Astrocyte of the spinal cord (primary cell): ENCODE measurements at regions not wholly inside any gene's neighbourhood (a gene's known extent, or its start where the extent isn't known, plus 50 kb on each side); places are given as distances from the start of the nearest gene placed in this dataset.

Experiments used
- DNase-seq: peaks from one replicate; pipeline ENCODE4 v3.0.0; 2011; ENCODE audit warnings: low read depth, low spot score
- H3K4me3 ChIP-seq: 2 replicates; pipeline ENCODE4 v1.5.1; 2011; ENCODE audit warnings: low read depth, mild to moderate bottlenecking, low read length, moderate library complexity
- in situ Hi-C: cut with HindIII; loops from 2 replicates; pipeline ENCODE4 v1.10.0; 2017; ENCODE audit warnings: low sequenced_read_pairs
- TF ChIP-seq, protein P1 (sequence below): IDR thresholded peaks from 2 replicates; pipeline ENCODE4 v1.5.1; 2012; ENCODE audit warnings: low read depth, mild to moderate bottlenecking, low read length, inconsistent platforms

DNA sequence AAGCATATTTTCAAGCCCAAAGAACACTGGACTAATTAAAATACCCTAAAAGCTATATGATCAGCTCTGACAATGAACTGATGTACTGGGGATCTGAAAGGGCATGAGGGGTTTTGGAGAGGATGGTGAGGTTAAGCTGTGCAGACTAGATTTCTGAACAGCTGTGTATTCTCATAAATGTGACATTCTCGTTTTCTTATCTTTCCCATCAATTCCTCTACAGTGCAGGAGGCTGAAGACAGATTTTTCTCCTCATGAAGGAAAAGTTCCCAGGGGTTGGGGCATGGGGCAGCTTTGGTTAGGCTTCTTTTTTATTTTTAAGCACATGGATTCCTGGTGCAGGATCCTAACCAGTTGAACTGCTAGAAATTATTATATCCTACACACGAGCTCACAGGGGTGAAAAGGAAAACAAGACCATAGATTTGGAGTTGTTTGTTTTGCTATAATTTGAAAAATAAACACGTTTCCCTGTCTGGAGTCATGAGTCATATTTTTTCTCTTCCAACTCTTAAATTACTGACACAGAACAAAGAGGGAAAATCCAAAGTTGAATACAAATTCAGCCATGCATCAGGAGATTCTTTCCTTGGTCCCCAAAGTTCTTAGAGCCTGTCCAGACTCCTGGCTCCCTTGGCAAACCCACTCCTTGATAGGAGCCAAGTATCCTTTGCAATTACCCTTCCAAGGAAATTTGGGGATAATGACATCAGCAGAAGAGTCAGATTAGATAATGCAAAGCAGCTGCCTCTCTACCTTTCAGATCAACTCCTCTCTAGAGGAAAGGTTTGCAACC, 147.7 kb upstream of the NPVF start:
- DNase-seq, result no peak
- TF ChIP-seq, protein P1, sequence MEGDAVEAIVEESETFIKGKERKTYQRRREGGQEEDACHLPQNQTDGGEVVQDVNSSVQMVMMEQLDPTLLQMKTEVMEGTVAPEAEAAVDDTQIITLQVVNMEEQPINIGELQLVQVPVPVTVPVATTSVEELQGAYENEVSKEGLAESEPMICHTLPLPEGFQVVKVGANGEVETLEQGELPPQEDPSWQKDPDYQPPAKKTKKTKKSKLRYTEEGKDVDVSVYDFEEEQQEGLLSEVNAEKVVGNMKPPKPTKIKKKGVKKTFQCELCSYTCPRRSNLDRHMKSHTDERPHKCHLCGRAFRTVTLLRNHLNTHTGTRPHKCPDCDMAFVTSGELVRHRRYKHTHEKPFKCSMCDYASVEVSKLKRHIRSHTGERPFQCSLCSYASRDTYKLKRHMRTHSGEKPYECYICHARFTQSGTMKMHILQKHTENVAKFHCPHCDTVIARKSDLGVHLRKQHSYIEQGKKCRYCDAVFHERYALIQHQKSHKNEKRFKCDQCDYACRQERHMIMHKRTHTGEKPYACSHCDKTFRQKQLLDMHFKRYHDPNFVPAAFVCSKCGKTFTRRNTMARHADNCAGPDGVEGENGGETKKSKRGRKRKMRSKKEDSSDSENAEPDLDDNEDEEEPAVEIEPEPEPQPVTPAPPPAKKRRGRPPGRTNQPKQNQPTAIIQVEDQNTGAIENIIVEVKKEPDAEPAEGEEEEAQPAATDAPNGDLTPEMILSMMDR, result no peak
- in situ Hi-C loops, result no loop called here
- no peak overlapping the region for H3K4me3 ChIP-seq

DNA sequence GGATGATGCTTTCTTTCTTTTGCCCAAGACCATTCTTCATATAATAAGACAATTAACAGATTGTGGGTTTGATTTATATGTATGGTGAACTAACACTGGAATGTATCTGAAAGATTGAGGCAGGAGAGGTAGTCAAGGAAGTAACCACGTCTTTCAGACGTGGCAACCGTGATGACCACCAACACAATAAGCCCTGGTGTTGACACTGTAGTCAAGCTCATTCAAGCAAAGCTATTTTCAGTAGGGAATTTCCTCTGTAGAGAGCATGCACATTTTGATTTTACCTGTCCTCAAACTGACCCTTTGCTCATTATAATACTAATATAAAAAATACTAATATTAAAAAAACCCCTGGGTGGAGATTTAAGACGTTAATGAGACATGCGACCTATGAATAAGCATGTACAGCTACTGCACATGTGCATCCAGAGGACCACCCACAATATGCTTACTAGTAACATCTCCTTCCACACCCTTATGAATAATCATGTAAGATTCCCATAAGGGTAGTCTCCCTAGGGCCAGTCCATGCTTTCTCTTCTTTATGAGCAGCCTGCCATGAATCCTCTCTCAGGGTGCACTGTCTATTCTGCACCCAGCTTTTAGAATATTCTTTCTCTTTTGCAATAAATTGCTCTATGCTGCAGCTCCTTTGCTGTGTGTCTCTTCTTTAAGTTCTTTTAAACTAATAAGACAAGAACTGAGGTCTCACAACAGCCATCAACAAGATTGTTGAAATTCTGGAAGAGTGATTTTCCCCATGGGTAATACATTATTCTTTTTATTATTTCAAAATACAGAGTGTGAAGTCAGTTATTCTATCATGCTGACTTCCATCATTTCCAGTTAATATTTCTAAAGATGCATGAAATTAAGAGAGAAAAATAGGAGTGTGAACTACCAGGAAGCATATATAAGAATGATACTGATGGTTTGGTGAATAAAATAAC, 151.3 kb upstream of the NPVF start:
- TF ChIP-seq, protein P1, result no peak
- no peak overlapping the region for H3K4me3 ChIP-seq
- no peak for DNase-seq
- in situ Hi-C loops, result no loop called here

DNA sequence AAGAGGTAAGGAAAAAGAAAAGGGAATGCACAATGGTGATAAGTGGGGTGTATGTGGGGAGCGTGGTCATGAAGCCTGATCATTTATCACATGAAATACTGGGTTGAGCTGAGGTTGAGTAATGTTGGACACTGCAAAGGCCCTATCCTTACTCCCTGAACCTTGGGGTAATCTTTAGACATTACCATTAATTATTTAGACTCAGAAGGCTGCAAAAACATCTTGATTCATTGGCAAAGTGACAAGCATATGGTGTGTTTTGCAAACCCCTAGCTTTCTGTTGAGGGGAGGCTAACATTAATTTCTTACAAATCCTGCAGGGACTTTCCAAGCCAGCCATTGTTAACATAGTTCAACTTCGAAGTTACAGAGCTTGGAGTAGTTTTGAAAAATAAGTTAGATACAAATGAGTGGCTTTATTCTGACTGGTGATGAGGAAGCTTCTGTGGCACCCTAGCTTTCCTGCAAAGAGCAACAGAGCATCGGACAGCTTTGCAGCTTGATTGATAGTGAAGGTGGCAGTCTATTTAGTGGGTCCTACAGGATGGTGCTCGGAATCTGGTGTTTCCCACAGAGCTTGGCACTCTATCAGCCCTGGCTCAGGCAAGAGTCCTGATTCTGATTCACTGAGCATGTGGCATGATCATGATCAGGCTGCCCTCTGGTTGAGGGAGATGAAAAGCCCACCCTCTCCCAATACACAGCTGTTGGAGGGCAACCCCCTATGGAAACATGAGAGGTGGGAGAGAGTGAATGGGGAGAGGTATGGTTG, 153.7 kb upstream of the NPVF start:
- TF ChIP-seq, protein P1, result no peak
- H3K4me3 ChIP-seq, result no peak overlapping the region
- in situ Hi-C loops, result no loop called here
- no peak for DNase-seq

DNA sequence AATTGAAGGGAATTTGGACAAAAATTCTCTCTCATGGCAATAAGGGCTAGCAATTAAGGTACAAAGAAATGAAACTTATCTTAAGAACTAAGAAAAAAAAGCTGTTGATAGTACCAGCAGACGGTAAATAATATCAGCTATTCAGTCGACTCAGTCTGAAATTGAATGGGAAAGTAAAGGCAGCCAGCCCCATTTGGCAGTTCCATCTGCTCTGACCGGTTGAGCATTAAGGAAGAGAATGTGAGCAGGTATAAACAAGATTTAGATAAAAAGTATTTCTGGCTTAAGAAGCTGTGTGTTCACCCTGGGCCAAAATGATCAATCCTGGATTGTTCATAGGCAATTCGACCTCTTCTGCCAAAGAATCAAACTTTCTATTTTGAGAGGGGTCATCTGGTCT, 154.6 kb upstream of the NPVF start:
- in situ Hi-C loops, result no loop called here
- H3K4me3 ChIP-seq, result no peak overlapping the region
- no peak for DNase-seq
- TF ChIP-seq, protein P1, result no peak

DNA sequence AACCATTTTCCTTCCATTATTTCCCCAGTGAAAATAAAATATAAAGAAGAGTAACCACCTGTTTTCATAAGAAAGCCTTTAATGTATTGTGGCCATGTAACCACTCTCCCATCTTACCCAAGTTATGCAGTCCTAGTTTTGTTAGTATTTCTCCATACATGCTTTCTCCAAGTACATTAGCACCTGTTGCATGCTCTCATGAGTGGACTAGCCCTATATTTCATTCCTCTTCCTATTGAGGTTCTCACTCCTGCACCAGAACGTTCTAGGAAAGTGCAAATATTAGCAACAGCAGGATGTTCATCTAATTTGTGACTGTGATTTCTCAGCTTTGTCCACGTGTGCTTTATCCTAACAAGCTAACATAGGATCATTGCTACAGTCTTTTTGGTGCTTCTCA, 155.1 kb upstream of the NPVF start:
- TF ChIP-seq, protein P1, result no peak
- in situ Hi-C loops, result no loop called here
- DNase-seq, result no peak
- no peak overlapping the region for H3K4me3 ChIP-seq
